ENCODE measurements at regions not wholly inside any gene's neighbourhood (a gene's known extent, or its start where the extent isn't known, plus 50 kb on each side); places are given as distances from the start of the nearest gene placed in this dataset.

GRCh38 chr17:73803964-73804435, 159.8 kb upstream of the SDK2 start:
- TF ChIP-seq CTCF (IDR thresholded peaks at IDR 0.05), result no peak
- no peak for TF ChIP-seq POLR2A (IDR thresholded peaks at IDR 0.05)
- no peak for TF ChIP-seq POLR2AphosphoS5 (IDR thresholded peaks at IDR 0.05)

Data from breast epithelium (tissue), 3 donors.